Erythroblast (primary cell): ENCODE measurements at regions not wholly inside any gene's neighbourhood (a gene's known extent, or its start where the extent isn't known, plus 50 kb on each side); places are given as distances from the start of the nearest gene placed in this dataset.
"Not testable (repeated sequence)": the region's sequence is repeated elsewhere in the genome, so short reads cannot be mapped to it uniquely, and the experiment has no call there.

Experiments
- GATA1 ChIP-seq: IDR thresholded peaks from 2 replicates; pipeline ENCODE4 v1.6.1; 2011; ENCODE audit warnings: low read depth, mild to moderate bottlenecking, control low read depth, low read length, moderate library complexity
- POLR2A ChIP-seq: IDR thresholded peaks from 2 replicates; pipeline ENCODE4 v1.6.1; 2011; ENCODE audit warnings: mild to moderate bottlenecking, low read length

- TF ChIP-seq POLR2A, GATA1: not testable (repeated sequence)
Measured at GRCh38 chr2:64280812-64281211, 136.6 kb upstream of the PELI1 start.
